HFF-Myc (cell line): ENCODE measurements at regions not wholly inside any gene's neighbourhood (a gene's known extent, or its start where the extent isn't known, plus 50 kb on each side); places are given as distances from the start of the nearest gene placed in this dataset.
"Not testable (repeated sequence)": the region's sequence is repeated elsewhere in the genome, so short reads cannot be mapped to it uniquely, and the experiment has no call there.

Experiments
- DNase-seq: peaks from one replicate; pipeline ENCODE4 v3.0.0-alpha.2; 2011; ENCODE audit warnings: low read depth; ENCODE audit errors: extremely low read depth
- H3K4me3 ChIP-seq: replicated peaks from 2 replicates; pipeline ENCODE4 v1.5.1; 2011; ENCODE audit warnings: low read depth, mild to moderate bottlenecking, control low read depth, low read length
- CTCF ChIP-seq: IDR thresholded peaks from 2 replicates; pipeline ENCODE4 v1.5.1; 2012; ENCODE audit warnings: mild to moderate bottlenecking, low read depth, low read length, control low read depth; ENCODE audit errors: missing control alignments

DNA sequence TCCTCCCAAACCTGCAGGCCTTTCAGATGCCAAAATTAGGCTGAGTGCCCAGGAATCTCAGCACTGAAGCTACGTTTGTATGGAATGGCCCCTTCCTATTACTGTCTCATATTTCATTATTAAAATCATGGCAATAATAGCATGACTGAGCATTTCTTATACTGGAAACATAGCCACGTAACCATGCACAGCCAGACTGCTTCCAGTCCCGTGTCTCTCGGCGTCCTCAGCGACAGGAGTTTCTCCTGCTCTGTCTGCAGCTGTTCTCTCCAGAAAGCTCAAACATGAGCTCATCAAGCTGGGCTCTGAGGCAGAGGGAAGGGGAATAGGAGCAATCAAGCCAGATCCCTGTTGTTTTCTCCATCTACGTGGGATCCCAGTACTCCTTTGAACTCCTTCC is 104.0 kb downstream of the CDC7 start:
- TF ChIP-seq CTCF, result no peak
- H3K4me3 ChIP-seq, result no peak overlapping the region
- no peak for DNase-seq

DNA sequence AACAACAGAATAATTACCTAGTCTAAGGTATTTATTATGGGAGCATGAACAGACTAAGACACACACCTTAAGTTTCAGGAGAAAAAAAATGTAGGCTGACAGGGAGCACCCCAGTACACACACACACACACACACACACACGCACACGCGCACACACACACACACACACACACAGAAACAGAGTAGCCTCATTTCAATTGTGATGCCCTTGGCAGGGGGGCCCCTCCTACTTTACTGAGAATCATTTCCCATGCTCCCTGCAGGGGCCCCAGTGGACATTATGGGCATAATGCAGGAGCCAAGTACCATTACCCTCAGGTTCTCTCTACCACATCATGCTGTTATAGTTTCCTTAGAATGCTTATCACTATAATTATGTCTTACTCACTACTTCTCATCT is 104.9 kb downstream of the CDC7 start:
- H3K4me3 ChIP-seq, result no peak overlapping the region
- TF ChIP-seq CTCF, result no peak
- DNase-seq, result no peak

GRCh38 chr1:91606546-91607078 is 106.0 kb downstream of the CDC7 start:
- DNase-seq, result no peak
- H3K4me3 ChIP-seq, result no peak overlapping the region
- no peak for TF ChIP-seq CTCF

- not testable (repeated sequence) for H3K4me3 ChIP-seq, DNase-seq
Measured at GRCh38 chr1:91607686-91608085, 107.0 kb downstream of the CDC7 start.

GRCh38 chr1:91608876-91609275 is 108.2 kb downstream of the CDC7 start:
- TF ChIP-seq CTCF, result no peak
- H3K4me3 ChIP-seq, result no peak overlapping the region
- no peak for DNase-seq

DNA sequence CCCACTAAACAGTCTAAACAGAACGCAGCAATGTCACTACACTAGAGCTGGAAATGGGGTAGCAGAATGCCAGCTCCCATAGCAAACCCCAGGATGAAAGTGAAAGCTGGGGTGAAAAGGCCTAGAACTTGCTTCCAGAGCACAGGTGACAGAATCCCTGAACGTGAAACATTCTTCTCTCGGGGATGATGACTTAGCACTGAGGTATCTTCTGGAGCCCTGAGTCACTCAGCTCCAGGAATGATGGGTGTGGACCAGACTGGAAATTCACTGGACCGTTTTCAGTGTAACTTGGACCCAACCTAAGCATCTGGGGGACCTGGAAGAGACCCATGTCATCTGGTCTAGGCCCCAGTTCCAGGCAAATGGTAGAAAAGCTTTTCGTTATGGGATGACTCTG is 108.9 kb downstream of the CDC7 start:
- H3K4me3 ChIP-seq, result no peak overlapping the region
- peak; percentile 32 for DNase-seq
- TF ChIP-seq CTCF, result no peak

DNA sequence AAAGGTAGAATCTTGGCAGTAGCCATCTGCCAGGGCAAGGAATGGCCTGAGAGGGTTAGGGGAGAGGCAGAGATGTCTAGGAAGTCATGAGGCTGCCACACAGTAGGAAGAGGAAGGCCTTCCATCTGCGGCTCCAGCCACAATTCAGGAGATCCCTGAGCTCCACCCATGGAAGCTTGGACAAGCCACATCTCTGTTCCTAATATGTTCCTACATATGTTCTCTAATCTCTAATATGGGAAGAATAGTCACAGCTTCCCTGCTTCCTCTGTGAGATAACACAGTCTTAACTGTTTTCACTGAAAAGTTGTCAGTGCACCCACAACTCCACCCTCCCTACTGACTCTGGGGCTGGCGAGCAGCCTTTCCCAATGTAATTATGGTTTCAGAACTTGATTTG is 109.5 kb downstream of the CDC7 start:
- TF ChIP-seq CTCF, result no peak
- no peak for DNase-seq

GRCh38 chr1:91610789-91611188 is 110.1 kb downstream of the CDC7 start:
- no peak for TF ChIP-seq CTCF
- no peak for DNase-seq
- H3K4me3 ChIP-seq, result no peak overlapping the region

More for the DNA sequence above, 109.5 kb downstream of the CDC7 start:
- H3K4me3 ChIP-seq, result no peak overlapping the region
